HEK293 (cell line): ENCODE measurements at regions not wholly inside any gene's neighbourhood (a gene's known extent, or its start where the extent isn't known, plus 50 kb on each side); places are given as distances from the start of the nearest gene placed in this dataset.

ENCODE experiments used
- CTCF ChIA-PET: fragments of 350-600 bp; formaldehyde crosslinking; extraction: SDS; loops from one replicate; lab custom pipeline; 2021; ENCODE audit warnings: antibody characterized with exemption; lab: Yijun Ruan, JAX
- POLR2A ChIA-PET: fragments of 300-600 bp; formaldehyde crosslinking; extraction: SDS; loops from one replicate; lab custom pipeline; 2020; ENCODE audit warnings: antibody characterized with exemption, inconsistent platforms; lab: Yijun Ruan, JAX
- H3K27ac ChIP-seq: fragments of 200-500 bp; sonication (Bioruptor generic); 2 replicates; pipeline ENCODE4 v1.5.1; 2014; ENCODE audit warnings: low read depth, low read length, control low read depth, inconsistent platforms; ENCODE audit errors: extremely low read depth
- H3K36me3 ChIP-seq, 2 experiments: fragments of 200-500 bp in 1 of 2; sonication (Bioruptor generic) in 1 of 2; 1 replicate in 1 of 2; 2 replicates in 1 of 2; pipeline ENCODE4 v1.5.1; 2014 to 2017; ENCODE audit warnings: inconsistent platforms in 2 of 2, low read length in 2 of 2; ENCODE audit not compliant: control insufficient read depth in 2 of 2, insufficient read depth in 1 of 2
- H3K4me1 ChIP-seq: fragments of 200-500 bp; sonication (Bioruptor generic); 2 replicates; pipeline ENCODE4 v1.5.1; 2014; ENCODE audit warnings: mild to moderate bottlenecking, low read length, inconsistent platforms; ENCODE audit not compliant: control insufficient read depth, insufficient read depth
- H3K4me3 ChIP-seq: 2 replicates; pipeline ENCODE4 v1.5.1; 2011; ENCODE audit warnings: low read depth, mild to moderate bottlenecking, control low read depth, low read length, moderate library complexity
- H3K9me3 ChIP-seq: fragments of 200-500 bp; sonication (Bioruptor generic); 2 replicates; pipeline ENCODE4 v1.5.1; 2014; ENCODE audit warnings: low read depth, low read length, inconsistent platforms; ENCODE audit not compliant: control insufficient read depth, insufficient read depth
- HOXC10 ChIP-seq: sonication (generic); formaldehyde crosslinking; IDR thresholded peaks from 2 replicates; pipeline ENCODE4 v1.8.1; 2023; ENCODE audit warnings: mild to moderate bottlenecking, missing genetic modification reagents
- KLF17 ChIP-seq: fragments of 450-650 bp; formaldehyde crosslinking; IDR thresholded peaks from 2 replicates; pipeline ENCODE4 v1.5.1; 2016; ENCODE audit warnings: missing biosample characterization, missing genetic modification characterization
- REPIN1 ChIP-seq: fragments of 450-650 bp; formaldehyde crosslinking; IDR thresholded peaks from 2 replicates; pipeline ENCODE4 v1.5.1; 2017; ENCODE audit warnings: missing biosample characterization, missing genetic modification characterization, low read depth
- SP2 ChIP-seq: fragments of 450-650 bp; formaldehyde crosslinking; IDR thresholded peaks from 2 replicates; pipeline ENCODE4 v1.5.1; 2016; ENCODE audit warnings: missing biosample characterization, missing genetic modification characterization
- WT1 ChIP-seq: fragments of 450-650 bp; formaldehyde crosslinking; IDR thresholded peaks from 2 replicates; pipeline ENCODE4 v1.5.1; 2016; ENCODE audit warnings: missing biosample characterization, missing genetic modification characterization
- YY1 ChIP-seq: fragments of 450-650 bp; formaldehyde crosslinking; IDR thresholded peaks from 2 replicates; pipeline ENCODE4 v1.5.1; 2018; ENCODE audit warnings: missing biosample characterization, missing genetic modification characterization
- ZBTB26 ChIP-seq: fragments of 450-650 bp; formaldehyde crosslinking; optimal IDR thresholded peaks from 2 replicates; pipeline ENCODE3; 2016; ENCODE audit warnings: missing biosample characterization, mild to moderate bottlenecking, missing genetic modification characterization
- ZFP3 ChIP-seq: fragments of 450-650 bp; formaldehyde crosslinking; IDR thresholded peaks from 2 replicates; pipeline ENCODE4 v1.5.1; 2016; ENCODE audit warnings: low read depth, missing biosample characterization, missing genetic modification characterization
- ZNF112 ChIP-seq: fragments of 450-650 bp; formaldehyde crosslinking; IDR thresholded peaks from 2 replicates; pipeline ENCODE4 v1.5.0; 2017; ENCODE audit warnings: missing biosample characterization, missing genetic modification characterization
- ZNF148 ChIP-seq: fragments of 450-650 bp; formaldehyde crosslinking; IDR thresholded peaks from 2 replicates; pipeline ENCODE4 v1.5.0; 2017; ENCODE audit warnings: missing biosample characterization, missing genetic modification characterization, borderline replicate concordance
- ZNF24 ChIP-seq: fragments of 450-650 bp; formaldehyde crosslinking; IDR thresholded peaks from 2 replicates; pipeline ENCODE4 v1.5.1; 2016; ENCODE audit warnings: missing biosample characterization, missing genetic modification characterization
- ZNF26 ChIP-seq: fragments of 450-650 bp; formaldehyde crosslinking; IDR thresholded peaks from 2 replicates; pipeline ENCODE4 v1.5.1; 2016; ENCODE audit warnings: missing biosample characterization, missing genetic modification characterization
- ZNF404 ChIP-seq: fragments of 450-650 bp; formaldehyde crosslinking; IDR thresholded peaks from 2 replicates; pipeline ENCODE4 v1.5.1; 2017; ENCODE audit warnings: missing biosample characterization, missing genetic modification characterization
- ZNF510 ChIP-seq: fragments of 450-650 bp; formaldehyde crosslinking; IDR thresholded peaks from 2 replicates; pipeline ENCODE4 v1.5.1; 2018; ENCODE audit warnings: mild to moderate bottlenecking, missing genetic modification characterization, missing biosample characterization; ENCODE audit not compliant: insufficient replicate concordance
- ZNF561 ChIP-seq: fragments of 450-650 bp; IDR thresholded peaks from 2 replicates; pipeline ENCODE4 v1.5.1; 2018; ENCODE audit warnings: missing biosample characterization, missing genetic modification characterization, borderline replicate concordance
- ZNF571 ChIP-seq: fragments of 450-650 bp; formaldehyde crosslinking; IDR thresholded peaks from 2 replicates; pipeline ENCODE4 v1.5.0; 2017; ENCODE audit warnings: missing biosample characterization, missing genetic modification characterization
- ZNF585B ChIP-seq: fragments of 450-650 bp; formaldehyde crosslinking; IDR thresholded peaks from 2 replicates; pipeline ENCODE4 v1.5.1; 2016; ENCODE audit warnings: missing biosample characterization, missing genetic modification characterization
- ZNF658 ChIP-seq: fragments of 450-650 bp; formaldehyde crosslinking; IDR thresholded peaks from 2 replicates; pipeline ENCODE4; 2016; ENCODE audit warnings: missing biosample characterization, missing genetic modification characterization
- ZNF692 ChIP-seq: fragments of 450-650 bp; formaldehyde crosslinking; IDR thresholded peaks from 2 replicates; pipeline ENCODE4 v1.5.1; 2016; ENCODE audit warnings: missing biosample characterization, missing genetic modification characterization
- ZNF76 ChIP-seq: fragments of 450-650 bp; formaldehyde crosslinking; IDR thresholded peaks from 2 replicates; pipeline ENCODE4; 2016; ENCODE audit warnings: low read depth, missing biosample characterization, missing genetic modification characterization, borderline replicate concordance
- ZSCAN23 ChIP-seq: fragments of 450-650 bp; formaldehyde crosslinking; IDR thresholded peaks from 2 replicates; pipeline ENCODE4 v1.5.1; 2016; ENCODE audit warnings: missing biosample characterization, missing genetic modification characterization
- ZSCAN30 ChIP-seq: fragments of 450-650 bp; IDR thresholded peaks from 2 replicates; pipeline ENCODE4 v1.5.1; 2018; ENCODE audit warnings: missing biosample characterization, mild to moderate bottlenecking, missing genetic modification characterization, moderate library complexity
- ZSCAN5A ChIP-seq: fragments of 450-650 bp; formaldehyde crosslinking; IDR thresholded peaks from 2 replicates; pipeline ENCODE4 v1.5.1; 2016; ENCODE audit warnings: missing biosample characterization, missing genetic modification characterization

GRCh38 chr12:127861406-127861805 is 405.6 kb upstream of the TMEM132C start:
- CTCF ChIA-PET: no interaction called here
- TF ChIP-seq ZNF24 (tag by site-specific recombination) (no peak), ZNF585B (no peak), ZNF658 (tag by site-specific recombination) (no peak), ZSCAN23 (tag by site-specific recombination) (no peak), ZNF148 (tag by site-specific recombination) (no peak), YY1 (no peak), ZNF26 (tag by site-specific recombination) (no peak), ZNF571 (tag by site-specific recombination) (no peak), ZNF404 (tag by site-specific recombination) (no peak), ZSCAN5A (tag by site-specific recombination) (no peak), ZNF112 (no peak), ZNF561 (tag by site-specific recombination) (no peak), REPIN1 (tag by site-specific recombination) (no peak), HOXC10 (no peak), SP2 (tag by site-specific recombination) (no peak), KLF17 (tag by site-specific recombination) (no peak), ZNF76 (tag by site-specific recombination) (no peak), ZBTB26 (tag by site-specific recombination) (no peak), ZSCAN30 (tag by site-specific recombination) (no peak), ZFP3 (tag by site-specific recombination) (no peak)
- POLR2A ChIA-PET: no interaction called here
- H3K9me3 ChIP-seq: no peaks in the 10 kb centered on the region
- H3K4me3 ChIP-seq: no peak overlapping the region
- no peak overlapping the region for H3K27ac ChIP-seq
- no peaks in the 10 kb centered on the region for H3K36me3 ChIP-seq
- no peaks in the 10 kb centered on the region for H3K4me1 ChIP-seq

- CTCF ChIA-PET: no interaction called here
- Histone ChIP-seq H3K4me1 (no peaks in the 10 kb centered on the region), H3K4me3 (no peak overlapping the region), H3K36me3 (no peaks in the 10 kb centered on the region)
- TF ChIP-seq ZNF692 (tag by site-specific recombination) (no peak), ZNF510 (tag by site-specific recombination) (no peak), WT1 (tag by site-specific recombination) (no peak)
- TF ChIP-seq, all 188 proteins: peak for 0
- H3K27ac ChIP-seq: no peak overlapping the region
- H3K9me3 ChIP-seq: no peaks in the 10 kb centered on the region
- POLR2A ChIA-PET: no interaction called here
Observed at GRCh38 chr12:127873306-127873705, 393.7 kb upstream of the TMEM132C start.
